Activated CD4-positive, alpha-beta T cell treated with anti-CD3 and anti-CD28 coated beads for 24 hours (primary cell): ENCODE measurements at regions not wholly inside any gene's neighbourhood (a gene's known extent, or its start where the extent isn't known, plus 50 kb on each side); places are given as distances from the start of the nearest gene placed in this dataset.

Source experiments
- DNase-seq, 2 donors: peaks; one replicate each; pipeline ENCODE4 v3.0.0-alpha.2; 2020; ENCODE audit warnings: low read depth in 2 of 2

- no peak for DNase-seq
Observed at GRCh38 chr2:42920446-42921146, 128.2 kb upstream of the HAAO start.

GRCh38 chr2:42918671-42919318 is 126.4 kb upstream of the HAAO start:
- DNase-seq: no peak

- no peak for DNase-seq
Observed at GRCh38 chr2:42918041-42918440, 125.7 kb upstream of the HAAO start.

GRCh38 chr2:42917425-42917927 is 125.1 kb upstream of the HAAO start:
- DNase-seq: no peak

- DNase-seq: no peak
Observed at GRCh38 chr2:42916324-42916723, 123.9 kb upstream of the HAAO start.

GRCh38 chr2:42914860-42915259 is 122.5 kb upstream of the HAAO start:
- DNase-seq: no peak

- DNase-seq: no peak
Observed at GRCh38 chr2:42914314-42914713, 121.9 kb upstream of the HAAO start.

- DNase-seq: no peak
Observed at GRCh38 chr2:42913280-42913878, 121.0 kb upstream of the HAAO start.

GRCh38 chr2:42910645-42911405 is 118.4 kb upstream of the HAAO start:
- no peak for DNase-seq

- DNase-seq: no peak
Observed at GRCh38 chr2:42909966-42910365, 117.6 kb upstream of the HAAO start.

- no peak for DNase-seq
Observed at GRCh38 chr2:42908518-42909200, 116.3 kb upstream of the HAAO start.

GRCh38 chr2:42907835-42908234 is 115.5 kb upstream of the HAAO start:
- no peak for DNase-seq

- no peak for DNase-seq
Observed at GRCh38 chr2:42906557-42907411, 114.4 kb upstream of the HAAO start.

- no peak for DNase-seq
Observed at GRCh38 chr2:42906111-42906556, 113.8 kb upstream of the HAAO start.

- DNase-seq: no peak
Observed at GRCh38 chr2:42905341-42906110, 113.1 kb upstream of the HAAO start.

- no peak for DNase-seq
Observed at GRCh38 chr2:42904576-42904876, 112.1 kb upstream of the HAAO start.

- DNase-seq: no peak
Observed at GRCh38 chr2:42903821-42904575, 111.6 kb upstream of the HAAO start.

- no peak for DNase-seq
Observed at GRCh38 chr2:42902939-42903709, 110.7 kb upstream of the HAAO start.
